ENCODE measurements at regions not wholly inside any gene's neighbourhood (a gene's known extent, or its start where the extent isn't known, plus 50 kb on each side); places are given as distances from the start of the nearest gene placed in this dataset.

GRCh38 chr7:16189026-16189715 is 232.2 kb downstream of the CRPPA start:
- Mint-ChIP-seq H3K27ac (no peak overlapping the region), H3K9me3 (no peaks in the 10 kb centered on the region), H3K36me3 (ENCODE audit: low read depth) (no peaks in the 10 kb centered on the region), H3K27me3 (ENCODE audit: insufficient read depth) (peaks cover 3% of the 10 kb centered on the region), H3K4me1 (ENCODE audit: low read depth) (no peaks in the 10 kb centered on the region), H3K4me3 (no peak overlapping the region)
- no peak for DNase-seq (ENCODE audit: low spot score)
- intact Hi-C loops (cut with micrococcal nuclease) = no loop called here

DNA sequence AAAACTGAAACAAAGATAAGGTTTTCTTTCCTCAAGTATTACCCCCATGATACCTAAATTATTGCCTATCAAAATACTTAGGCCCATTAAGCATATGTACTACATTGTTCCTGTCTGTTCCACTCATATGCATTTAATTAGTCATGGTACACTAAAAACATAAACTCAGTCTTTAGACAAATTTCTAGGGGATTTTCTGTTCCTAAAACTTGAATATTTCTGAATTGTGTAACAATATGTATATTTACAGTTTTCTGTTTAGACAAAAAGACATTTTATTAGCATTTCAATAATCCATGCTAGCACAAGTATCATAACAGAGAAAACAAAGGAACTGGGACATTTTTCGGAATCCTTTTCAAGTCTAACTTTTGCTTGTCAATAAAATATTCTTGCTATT is 234.2 kb downstream of the CRPPA start:
- H3K27ac Mint-ChIP-seq = no peak overlapping the region
- no peaks in the 10 kb centered on the region for H3K4me1 Mint-ChIP-seq (ENCODE audit: low read depth)
- H3K9me3 Mint-ChIP-seq = no peaks in the 10 kb centered on the region
- H3K4me3 Mint-ChIP-seq = no peak overlapping the region
- intact Hi-C loops (cut with micrococcal nuclease) = no loop called here
- no peaks in the 10 kb centered on the region for H3K36me3 Mint-ChIP-seq (ENCODE audit: low read depth)
- DNase-seq (ENCODE audit: low spot score) = no peak
- H3K27me3 Mint-ChIP-seq (ENCODE audit: insufficient read depth) = peaks cover 3% of the 10 kb centered on the region

DNA sequence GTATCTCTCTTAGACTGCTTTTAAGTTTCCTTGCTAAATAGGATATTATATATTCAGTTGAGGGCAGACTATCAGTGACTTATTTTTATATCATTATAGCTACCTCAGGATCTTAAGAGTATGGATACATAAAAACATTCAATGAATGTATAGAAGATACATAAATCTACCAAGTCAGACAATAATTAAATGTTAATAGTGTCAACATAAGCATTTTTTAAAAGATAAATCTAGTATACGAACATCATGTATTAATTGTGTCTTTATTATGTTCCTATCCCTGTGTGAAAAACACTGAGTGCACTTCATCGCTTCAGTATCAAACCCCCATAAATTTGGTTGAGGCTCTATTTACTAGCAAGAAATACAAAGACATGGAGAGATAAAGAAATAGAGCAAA is 242.8 kb downstream of the CRPPA start:
- DNase-seq (ENCODE audit: low spot score) = no peak
- Mint-ChIP-seq H3K9me3 (no peaks in the 10 kb centered on the region), H3K36me3 (ENCODE audit: low read depth) (no peaks in the 10 kb centered on the region), H3K4me1 (ENCODE audit: low read depth) (no peaks in the 10 kb centered on the region), H3K4me3 (no peak overlapping the region), H3K27ac (no peak overlapping the region), H3K27me3 (ENCODE audit: insufficient read depth) (peaks cover 2% of the 10 kb centered on the region)
- intact Hi-C loops (cut with micrococcal nuclease) = no loop called here

DNA sequence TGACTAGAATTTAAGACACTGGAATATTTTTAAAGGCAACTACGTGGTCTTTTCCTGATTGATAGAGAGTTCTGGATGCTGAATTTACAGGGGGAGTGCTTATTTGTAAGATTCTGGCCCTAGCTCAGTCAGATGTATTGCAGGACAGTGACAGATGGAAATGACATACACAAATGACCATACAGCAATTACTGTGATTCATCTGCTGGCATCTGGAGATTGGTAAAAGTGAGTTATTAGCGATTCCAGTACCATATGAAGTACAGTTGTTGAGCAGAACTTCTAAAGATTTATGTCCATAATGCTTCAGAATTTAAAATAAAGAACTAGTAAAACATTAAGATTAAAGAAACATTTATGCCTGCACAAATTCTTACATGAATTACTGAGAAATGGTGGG is 243.2 kb downstream of the CRPPA start:
- Mint-ChIP-seq H3K9me3 (no peaks in the 10 kb centered on the region), H3K4me3 (no peak overlapping the region), H3K27me3 (ENCODE audit: insufficient read depth) (peaks cover 2% of the 10 kb centered on the region), H3K27ac (no peak overlapping the region), H3K4me1 (ENCODE audit: low read depth) (no peaks in the 10 kb centered on the region), H3K36me3 (ENCODE audit: low read depth) (no peaks in the 10 kb centered on the region)
- no peak for DNase-seq (ENCODE audit: low spot score)
- intact Hi-C loops (cut with micrococcal nuclease) = no loop called here

GRCh38 chr7:16174253-16174652 is 247.1 kb downstream of the CRPPA start:
- Mint-ChIP-seq H3K4me3 (no peak overlapping the region), H3K9me3 (no peaks in the 10 kb centered on the region)
- intact Hi-C loops (cut with micrococcal nuclease) = no loop called here

DNA sequence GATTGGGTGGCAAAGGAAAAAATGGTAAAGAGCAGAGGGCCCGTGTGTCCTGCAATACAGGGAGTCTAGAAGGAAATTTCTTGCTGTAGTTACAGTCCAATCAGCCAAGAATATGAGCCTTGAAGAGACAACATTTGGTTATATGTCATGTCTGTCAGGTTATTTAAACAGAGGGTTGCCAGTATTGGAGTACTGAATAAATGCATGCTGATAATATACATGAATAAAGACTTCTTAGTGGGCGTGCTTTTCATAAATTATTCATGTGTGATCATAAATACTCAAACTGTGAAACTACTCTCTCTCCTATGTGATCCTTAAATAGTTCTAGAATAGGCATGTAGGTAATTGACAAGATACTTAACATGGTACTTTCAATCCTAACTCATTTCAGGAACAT is 249.0 kb downstream of the CRPPA start:
- Mint-ChIP-seq H3K4me1 (ENCODE audit: low read depth) (no peaks in the 10 kb centered on the region), H3K27ac (no peak overlapping the region), H3K9me3 (no peaks in the 10 kb centered on the region), H3K4me3 (no peak overlapping the region), H3K36me3 (ENCODE audit: low read depth) (no peaks in the 10 kb centered on the region), H3K27me3 (ENCODE audit: insufficient read depth) (no peaks in the 10 kb centered on the region)
- DNase-seq (ENCODE audit: low spot score) = no peak
- intact Hi-C loops (cut with micrococcal nuclease) = no loop called here

More at GRCh38 chr7:16174253-16174652, 247.1 kb downstream of the CRPPA start:
- H3K27ac Mint-ChIP-seq = no peak overlapping the region
- no peak for DNase-seq (ENCODE audit: low spot score)
- H3K36me3 Mint-ChIP-seq (ENCODE audit: low read depth) = no peaks in the 10 kb centered on the region
- H3K4me1 Mint-ChIP-seq (ENCODE audit: low read depth) = no peaks in the 10 kb centered on the region
- H3K27me3 Mint-ChIP-seq (ENCODE audit: insufficient read depth) = peaks cover 1% of the 10 kb centered on the region

GRCh38 chr7:16171928-16172327 is 249.4 kb downstream of the CRPPA start:
- no peaks in the 10 kb centered on the region for H3K9me3 Mint-ChIP-seq
- H3K27me3 Mint-ChIP-seq (ENCODE audit: insufficient read depth) = no peaks in the 10 kb centered on the region
- no peaks in the 10 kb centered on the region for H3K36me3 Mint-ChIP-seq (ENCODE audit: low read depth)
- no peaks in the 10 kb centered on the region for H3K4me1 Mint-ChIP-seq (ENCODE audit: low read depth)
- no peak overlapping the region for H3K4me3 Mint-ChIP-seq
- DNase-seq (ENCODE audit: low spot score) = no peak
- H3K27ac Mint-ChIP-seq = no peak overlapping the region
- intact Hi-C loops (cut with micrococcal nuclease) = no loop called here

DNA sequence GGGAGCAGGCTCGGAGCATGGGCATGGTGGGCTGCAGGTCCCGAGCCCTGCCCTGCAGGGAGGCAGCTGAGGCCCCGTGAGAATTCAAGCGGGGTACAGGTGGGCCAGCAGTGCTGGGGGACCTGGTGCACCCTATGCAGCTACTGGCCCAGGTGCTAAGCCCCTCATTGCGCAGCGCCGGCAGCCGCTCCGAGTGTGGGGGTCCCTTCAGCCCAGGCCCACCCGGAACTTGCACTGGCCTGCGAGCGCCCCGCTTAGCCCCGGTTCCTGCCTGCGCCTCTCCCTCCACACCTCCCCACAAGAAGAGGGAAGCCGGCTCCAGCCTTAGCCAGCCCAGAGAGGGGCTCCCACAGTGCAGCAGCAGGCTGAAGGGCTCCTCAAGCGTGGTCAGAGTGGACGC is 250.7 kb downstream of the CRPPA start:
- Mint-ChIP-seq H3K9me3 (no peaks in the 10 kb centered on the region), H3K27ac (no peak overlapping the region), H3K4me1 (ENCODE audit: low read depth) (no peaks in the 10 kb centered on the region), H3K4me3 (no peak overlapping the region), H3K36me3 (ENCODE audit: low read depth) (no peaks in the 10 kb centered on the region), H3K27me3 (ENCODE audit: insufficient read depth) (no peaks in the 10 kb centered on the region)
- no peak for DNase-seq (ENCODE audit: low spot score)
- intact Hi-C loops (cut with micrococcal nuclease) = no loop called here

DNA sequence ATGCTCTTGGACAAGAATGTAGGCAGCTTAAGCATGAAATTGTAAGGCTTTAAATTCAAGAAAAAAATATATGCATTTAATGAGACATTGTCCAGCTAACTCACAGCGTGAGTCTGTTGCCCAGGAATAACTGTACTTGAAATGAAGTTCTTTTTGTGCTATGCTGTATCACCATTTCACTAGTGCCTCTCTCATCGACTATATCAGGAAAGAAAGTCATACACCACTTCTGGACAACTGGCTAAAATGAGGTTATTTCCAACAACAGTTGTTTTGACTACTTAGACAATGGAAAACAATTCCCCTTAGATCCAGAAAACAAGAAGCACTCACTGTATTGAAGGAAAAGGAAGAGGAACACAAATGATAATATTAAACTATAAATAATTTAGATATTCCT is 251.8 kb downstream of the CRPPA start:
- Mint-ChIP-seq H3K9me3 (no peaks in the 10 kb centered on the region), H3K36me3 (ENCODE audit: low read depth) (no peaks in the 10 kb centered on the region), H3K27ac (no peak overlapping the region), H3K4me1 (ENCODE audit: low read depth) (no peaks in the 10 kb centered on the region), H3K4me3 (no peak overlapping the region), H3K27me3 (ENCODE audit: insufficient read depth) (no peaks in the 10 kb centered on the region)
- intact Hi-C loops (cut with micrococcal nuclease) = no loop called here
- no peak for DNase-seq (ENCODE audit: low spot score)

GRCh38 chr7:16167526-16167925 is 253.8 kb downstream of the CRPPA start:
- H3K4me3 Mint-ChIP-seq = no peak overlapping the region

DNA sequence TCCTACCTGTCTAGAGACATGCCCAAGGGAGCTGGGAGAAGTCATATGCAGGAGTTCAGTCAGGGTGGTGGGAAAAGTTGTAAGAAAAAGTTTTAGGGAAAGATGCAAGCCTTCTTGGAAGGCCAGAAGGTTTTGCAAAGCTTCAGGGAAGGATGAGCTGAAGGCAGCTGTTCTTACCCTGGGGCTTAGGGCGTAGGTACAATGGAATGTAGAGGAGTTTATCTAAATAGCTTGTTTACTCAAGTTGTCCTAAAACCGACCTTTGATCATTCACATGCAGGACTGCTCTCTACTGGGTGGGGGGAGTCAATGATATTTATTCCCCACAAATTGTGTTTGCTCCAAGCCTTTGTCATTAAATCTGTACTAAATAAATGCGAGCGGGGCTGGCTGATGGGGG is 277.0 kb downstream of the CRPPA start:
- DNase-seq (ENCODE audit: low spot score) = no peak
- no peak overlapping the region for H3K4me3 Mint-ChIP-seq
- no peaks in the 10 kb centered on the region for H3K27me3 Mint-ChIP-seq (ENCODE audit: insufficient read depth)

More at GRCh38 chr7:16167526-16167925, 253.8 kb downstream of the CRPPA start:
- intact Hi-C loops (cut with micrococcal nuclease) = no loop called here
- H3K9me3 Mint-ChIP-seq = peaks cover 9% of the 10 kb centered on the region
- H3K4me1 Mint-ChIP-seq (ENCODE audit: low read depth) = no peaks in the 10 kb centered on the region
- H3K27ac Mint-ChIP-seq = no peak overlapping the region
- DNase-seq (ENCODE audit: low spot score) = no peak
- H3K27me3 Mint-ChIP-seq (ENCODE audit: insufficient read depth) = no peaks in the 10 kb centered on the region
- no peaks in the 10 kb centered on the region for H3K36me3 Mint-ChIP-seq (ENCODE audit: low read depth)

GRCh38 chr7:16137944-16138343 is 283.4 kb downstream of the CRPPA start:
- Mint-ChIP-seq H3K27me3 (ENCODE audit: insufficient read depth) (no peaks in the 10 kb centered on the region), H3K27ac (no peak overlapping the region), H3K9me3 (no peaks in the 10 kb centered on the region), H3K4me1 (ENCODE audit: low read depth) (no peaks in the 10 kb centered on the region), H3K4me3 (no peak overlapping the region), H3K36me3 (ENCODE audit: low read depth) (no peaks in the 10 kb centered on the region)
- no peak for DNase-seq (ENCODE audit: low spot score)
- intact Hi-C loops (cut with micrococcal nuclease) = no loop called here

More for the DNA sequence above, 277.0 kb downstream of the CRPPA start:
- Mint-ChIP-seq H3K4me1 (ENCODE audit: low read depth) (no peaks in the 10 kb centered on the region), H3K36me3 (ENCODE audit: low read depth) (no peaks in the 10 kb centered on the region), H3K9me3 (peaks cover 17% of the 10 kb centered on the region), H3K27ac (no peak overlapping the region)
- intact Hi-C loops (cut with micrococcal nuclease) = no loop called here

GRCh38 chr7:16136896-16137295 is 284.4 kb downstream of the CRPPA start:
- H3K27me3 Mint-ChIP-seq (ENCODE audit: insufficient read depth) = no peaks in the 10 kb centered on the region
- H3K9me3 Mint-ChIP-seq = no peaks in the 10 kb centered on the region
- H3K4me3 Mint-ChIP-seq = no peak overlapping the region
- DNase-seq (ENCODE audit: low spot score) = no peak
- H3K4me1 Mint-ChIP-seq (ENCODE audit: low read depth) = no peaks in the 10 kb centered on the region
- no peak overlapping the region for H3K27ac Mint-ChIP-seq
- intact Hi-C loops (cut with micrococcal nuclease) = no loop called here
- H3K36me3 Mint-ChIP-seq (ENCODE audit: low read depth) = no peaks in the 10 kb centered on the region

- intact Hi-C loops (cut with micrococcal nuclease) = no loop called here
- H3K36me3 Mint-ChIP-seq (ENCODE audit: low read depth) = no peaks in the 10 kb centered on the region
- no peak overlapping the region for H3K27ac Mint-ChIP-seq
- no peak overlapping the region for H3K4me3 Mint-ChIP-seq
- H3K9me3 Mint-ChIP-seq = no peaks in the 10 kb centered on the region
- no peak for DNase-seq (ENCODE audit: low spot score)
- H3K4me1 Mint-ChIP-seq (ENCODE audit: low read depth) = no peaks in the 10 kb centered on the region
- no peaks in the 10 kb centered on the region for H3K27me3 Mint-ChIP-seq (ENCODE audit: insufficient read depth)
Observed at GRCh38 chr7:16135658-16136057, 285.7 kb downstream of the CRPPA start.
